ENCODE measurements at regions not wholly inside any gene's neighbourhood (a gene's known extent, or its start where the extent isn't known, plus 50 kb on each side); places are given as distances from the start of the nearest gene placed in this dataset.

- Mint-ChIP-seq H3K36me3 (ENCODE audit: low read depth) (no peaks in the 10 kb centered on the region), H3K27me3 (ENCODE audit: insufficient read depth) (peaks cover 16% of the 10 kb centered on the region), H3K27ac (no peak overlapping the region), H3K9me3 (no peaks in the 10 kb centered on the region), H3K4me1 (no peaks in the 10 kb centered on the region), H3K4me3 (no peak overlapping the region)
- Histone ChIP-seq H3K9ac (ENCODE audit: extremely low read depth, low read length, poor library complexity, severe bottlenecking) (no peak overlapping the region), H3K4me1 (ENCODE audit: control insufficient read depth, insufficient read depth, low read length) (no peaks in the 10 kb centered on the region), H3K27me3 (ENCODE audit: control insufficient read depth, insufficient read depth, low read length, poor library complexity, severe bottlenecking) (no peaks in the 10 kb centered on the region), H3K4me3 (ENCODE audit: low read length) (no peak overlapping the region), H3K36me3 (ENCODE audit: control insufficient read depth, insufficient read depth, low read length) (no peaks in the 10 kb centered on the region), H3K27ac (ENCODE audit: low read depth, low read length) (no peak overlapping the region), H3K9me3 (ENCODE audit: control insufficient read depth, low read length) (no peaks in the 10 kb centered on the region)
- DNase-seq = no peak
- TF ChIP-seq, protein P1, sequence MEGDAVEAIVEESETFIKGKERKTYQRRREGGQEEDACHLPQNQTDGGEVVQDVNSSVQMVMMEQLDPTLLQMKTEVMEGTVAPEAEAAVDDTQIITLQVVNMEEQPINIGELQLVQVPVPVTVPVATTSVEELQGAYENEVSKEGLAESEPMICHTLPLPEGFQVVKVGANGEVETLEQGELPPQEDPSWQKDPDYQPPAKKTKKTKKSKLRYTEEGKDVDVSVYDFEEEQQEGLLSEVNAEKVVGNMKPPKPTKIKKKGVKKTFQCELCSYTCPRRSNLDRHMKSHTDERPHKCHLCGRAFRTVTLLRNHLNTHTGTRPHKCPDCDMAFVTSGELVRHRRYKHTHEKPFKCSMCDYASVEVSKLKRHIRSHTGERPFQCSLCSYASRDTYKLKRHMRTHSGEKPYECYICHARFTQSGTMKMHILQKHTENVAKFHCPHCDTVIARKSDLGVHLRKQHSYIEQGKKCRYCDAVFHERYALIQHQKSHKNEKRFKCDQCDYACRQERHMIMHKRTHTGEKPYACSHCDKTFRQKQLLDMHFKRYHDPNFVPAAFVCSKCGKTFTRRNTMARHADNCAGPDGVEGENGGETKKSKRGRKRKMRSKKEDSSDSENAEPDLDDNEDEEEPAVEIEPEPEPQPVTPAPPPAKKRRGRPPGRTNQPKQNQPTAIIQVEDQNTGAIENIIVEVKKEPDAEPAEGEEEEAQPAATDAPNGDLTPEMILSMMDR (conservative IDR thresholded peaks at IDR 0.05) = no peak
- 89 to 91% methylated on average over 7 of the region's 7 CpGs for WGBS, 2 experiments (ENCODE audit: insufficient coverage in 1 of 2, insufficient read length in 1 of 2)
Measured at GRCh38 chr20:60237981-60238380, 279.8 kb downstream of the CDH26 start.

- no peak overlapping the region for H3K27ac Mint-ChIP-seq
- DNase-seq = no peak
Measured at GRCh38 chr20:60238992-60239660, 280.9 kb downstream of the CDH26 start.

GRCh38 chr20:60239956-60240355, 281.7 kb downstream of the CDH26 start:
- Histone ChIP-seq H3K9ac (ENCODE audit: extremely low read depth, low read length, poor library complexity, severe bottlenecking) (no peak overlapping the region), H3K36me3 (ENCODE audit: control insufficient read depth, insufficient read depth, low read length) (no peaks in the 10 kb centered on the region), H3K4me1 (ENCODE audit: control insufficient read depth, insufficient read depth, low read length) (no peaks in the 10 kb centered on the region), H3K9me3 (ENCODE audit: control insufficient read depth, low read length) (no peaks in the 10 kb centered on the region), H3K27me3 (ENCODE audit: control insufficient read depth, insufficient read depth, low read length, poor library complexity, severe bottlenecking) (no peaks in the 10 kb centered on the region), H3K27ac (ENCODE audit: low read depth, low read length) (no peak overlapping the region), H3K4me3 (ENCODE audit: low read length) (no peak overlapping the region)
- Mint-ChIP-seq H3K4me1 (no peaks in the 10 kb centered on the region), H3K27ac (no peak overlapping the region), H3K36me3 (ENCODE audit: low read depth) (no peaks in the 10 kb centered on the region), H3K9me3 (no peaks in the 10 kb centered on the region), H3K4me3 (no peak overlapping the region), H3K27me3 (ENCODE audit: insufficient read depth) (peaks cover 19% of the 10 kb centered on the region)
- DNase-seq = no peak
- 78 to 86% methylated on average over 6 to 12 of the region's 12 CpGs for WGBS, 2 experiments (ENCODE audit: insufficient coverage in 1 of 2, insufficient read length in 1 of 2)
- TF ChIP-seq, protein P1 (conservative IDR thresholded peaks at IDR 0.05) = no peak

More at GRCh38 chr20:60238992-60239660, 280.9 kb downstream of the CDH26 start:
- H3K9me3 ChIP-seq (ENCODE audit: control insufficient read depth, low read length) = no peaks in the 10 kb centered on the region
- Mint-ChIP-seq H3K27me3 (ENCODE audit: insufficient read depth) (peaks cover 16% of the 10 kb centered on the region), H3K4me3 (no peak overlapping the region), H3K4me1 (no peaks in the 10 kb centered on the region), H3K36me3 (ENCODE audit: low read depth) (no peaks in the 10 kb centered on the region), H3K9me3 (no peaks in the 10 kb centered on the region)
- H3K27me3 ChIP-seq (ENCODE audit: control insufficient read depth, insufficient read depth, low read length, poor library complexity, severe bottlenecking) = no peaks in the 10 kb centered on the region
- H3K4me1 ChIP-seq (ENCODE audit: control insufficient read depth, insufficient read depth, low read length) = no peaks in the 10 kb centered on the region
- no peak overlapping the region for H3K9ac ChIP-seq (ENCODE audit: extremely low read depth, low read length, poor library complexity, severe bottlenecking)
- no peaks in the 10 kb centered on the region for H3K36me3 ChIP-seq (ENCODE audit: control insufficient read depth, insufficient read depth, low read length)
- no peak overlapping the region for H3K4me3 ChIP-seq (ENCODE audit: low read length)
- WGBS, 2 experiments (ENCODE audit: insufficient coverage in 1 of 2, insufficient read length in 1 of 2) = 88 to 89% methylated on average over 7 to 11 of the region's 11 CpGs
- TF ChIP-seq, protein P1 (conservative IDR thresholded peaks at IDR 0.05) = no peak
- no peak overlapping the region for H3K27ac ChIP-seq (ENCODE audit: low read depth, low read length)

Measured in endodermal cell (in vitro differentiated cells).